WERI-Rb-1 (cell line): ENCODE measurements at regions not wholly inside any gene's neighbourhood (a gene's known extent, or its start where the extent isn't known, plus 50 kb on each side); places are given as distances from the start of the nearest gene placed in this dataset.

Experiments used
- DNase-seq: peaks from one replicate; pipeline ENCODE4 v3.0.0-alpha.2; 2020
- H3K27ac ChIP-seq: fragments of 250-450 bp; sonication (Bioruptor Pico); 2 replicates; pipeline ENCODE4 v1.5.1; 2020; ENCODE audit warnings: mild to moderate bottlenecking, moderate library complexity
- H3K27me3 ChIP-seq: fragments of 250-450 bp; sonication (Bioruptor Pico); 2 replicates; pipeline ENCODE4 v1.5.1; 2021; ENCODE audit warnings: mild to moderate bottlenecking, low read depth, moderate library complexity; ENCODE audit not compliant: insufficient read depth, severe bottlenecking
- H3K36me3 ChIP-seq: fragments of 250-450 bp; sonication (Bioruptor Pico); 2 replicates; pipeline ENCODE4 v1.5.1; 2020; ENCODE audit warnings: mild to moderate bottlenecking, moderate library complexity
- H3K4me3 ChIP-seq: 2 replicates; pipeline ENCODE4 v1.5.1; 2011; ENCODE audit warnings: low read depth, mild to moderate bottlenecking, control low read depth, low read length
- H3K9me3 ChIP-seq: fragments of 250-450 bp; sonication (Bioruptor Pico); 2 replicates; pipeline ENCODE4 v1.5.1; 2021; ENCODE audit warnings: mild to moderate bottlenecking, moderate library complexity; ENCODE audit not compliant: severe bottlenecking
- CTCF ChIP-seq: IDR thresholded peaks from 2 replicates; pipeline ENCODE4 v1.5.1; 2011; ENCODE audit warnings: low read depth, mild to moderate bottlenecking, control low read depth, inconsistent platforms, low read length

- Histone ChIP-seq H3K36me3 (no peaks in the 10 kb centered on the region), H3K27me3 (no peaks in the 10 kb centered on the region), H3K27ac (no peak overlapping the region), H3K9me3 (no peaks in the 10 kb centered on the region), H3K4me3 (no peak overlapping the region)
- TF ChIP-seq CTCF = no peak
- no peak for DNase-seq
Observed at GRCh38 chr13:90415902-90416301, 931.6 kb upstream of the MIR17HG start.

- Histone ChIP-seq H3K4me3 (no peak overlapping the region), H3K9me3 (no peaks in the 10 kb centered on the region), H3K27me3 (no peaks in the 10 kb centered on the region), H3K36me3 (no peaks in the 10 kb centered on the region), H3K27ac (no peak overlapping the region)
- DNase-seq = no peak
- no peak for TF ChIP-seq CTCF
Observed at GRCh38 chr13:90416519-90416918, 931.0 kb upstream of the MIR17HG start.

- Histone ChIP-seq H3K4me3 (no peak overlapping the region), H3K27me3 (no peaks in the 10 kb centered on the region), H3K36me3 (no peaks in the 10 kb centered on the region), H3K27ac (no peak overlapping the region), H3K9me3 (no peaks in the 10 kb centered on the region)
- DNase-seq = no peak
- no peak for TF ChIP-seq CTCF
Observed at GRCh38 chr13:90416938-90417337, 930.5 kb upstream of the MIR17HG start.

- Histone ChIP-seq H3K9me3 (no peaks in the 10 kb centered on the region), H3K4me3 (no peak overlapping the region), H3K27me3 (no peaks in the 10 kb centered on the region), H3K27ac (no peak overlapping the region), H3K36me3 (no peaks in the 10 kb centered on the region)
- no peak for DNase-seq
- peak; percentile 43; the same call in 1 of the 2 replicates for TF ChIP-seq CTCF
Observed at GRCh38 chr13:90420683-90421082, 926.8 kb upstream of the MIR17HG start.

GRCh38 chr13:90427322-90428272, 919.9 kb upstream of the MIR17HG start:
- no peak for DNase-seq
- no peaks in the 10 kb centered on the region for H3K27me3 ChIP-seq
- H3K9me3 ChIP-seq = no peaks in the 10 kb centered on the region
- no peak for TF ChIP-seq CTCF
- no peak overlapping the region for H3K4me3 ChIP-seq
- no peaks in the 10 kb centered on the region for H3K36me3 ChIP-seq
- H3K27ac ChIP-seq = no peak overlapping the region
